ENCODE measurements at regions not wholly inside any gene's neighbourhood (a gene's known extent, or its start where the extent isn't known, plus 50 kb on each side); places are given as distances from the start of the nearest gene placed in this dataset.

GRCh38 chr3:189488241-189488767 is 142.9 kb upstream of the TP63 start:
- TF ChIP-seq CTCF (IDR thresholded peaks at IDR 0.05), result no peak
- H3K4me1 Mint-ChIP-seq (ENCODE audit: low read depth), result no peaks in the 10 kb centered on the region
- no peak overlapping the region for H3K27ac Mint-ChIP-seq
- H3K9me3 Mint-ChIP-seq, result peaks cover 7% of the 10 kb centered on the region
- no peak overlapping the region for H3K4me3 Mint-ChIP-seq
- ATAC-seq (no peak), DNase-seq (no peak)
- intact Hi-C loops (cut with micrococcal nuclease), result no loop called here
- ChIA-PET CTCF (interaction anchor here (1.4 kb wide), 1 partner anchor 216 kb away, joined by 3 read pairs; no protein-coding TSS in a partner anchor), POLR2A (no interaction called here)
- no peaks in the 10 kb centered on the region for H3K27me3 Mint-ChIP-seq
- H3K36me3 Mint-ChIP-seq (ENCODE audit: low read depth), result no peaks in the 10 kb centered on the region

GRCh38 chr3:189490337-189490736 is 140.9 kb upstream of the TP63 start:
- DNase-seq, result no peak
- Mint-ChIP-seq H3K36me3 (ENCODE audit: low read depth) (no peaks in the 10 kb centered on the region), H3K27ac (no peak overlapping the region), H3K9me3 (peaks cover 7% of the 10 kb centered on the region), H3K27me3 (no peaks in the 10 kb centered on the region), H3K4me3 (no peak overlapping the region), H3K4me1 (ENCODE audit: low read depth) (no peaks in the 10 kb centered on the region)
- ChIA-PET CTCF (no interaction called here), POLR2A (no interaction called here)
- intact Hi-C loops (cut with micrococcal nuclease), result no loop called here
- no peak for ATAC-seq
- TF ChIP-seq CTCF (IDR thresholded peaks at IDR 0.05), result no peak

GRCh38 chr3:189490749-189491148 is 140.4 kb upstream of the TP63 start:
- intact Hi-C loops (cut with micrococcal nuclease), result no loop called here
- no peak for TF ChIP-seq CTCF (IDR thresholded peaks at IDR 0.05)
- no peaks in the 10 kb centered on the region for H3K27me3 Mint-ChIP-seq
- peaks cover 5% of the 10 kb centered on the region for H3K9me3 Mint-ChIP-seq
- H3K4me3 Mint-ChIP-seq, result no peak overlapping the region
- no peak for DNase-seq
- H3K36me3 Mint-ChIP-seq (ENCODE audit: low read depth), result no peaks in the 10 kb centered on the region
- ATAC-seq, result no peak
- CTCF ChIA-PET, result no interaction called here
- no peaks in the 10 kb centered on the region for H3K4me1 Mint-ChIP-seq (ENCODE audit: low read depth)
- POLR2A ChIA-PET, result no interaction called here
- H3K27ac Mint-ChIP-seq, result no peak overlapping the region

- H3K27me3 Mint-ChIP-seq, result no peaks in the 10 kb centered on the region
- no peak for ATAC-seq
- no peak for TF ChIP-seq CTCF (IDR thresholded peaks at IDR 0.05)
- H3K9me3 Mint-ChIP-seq, result no peaks in the 10 kb centered on the region
- no peak overlapping the region for H3K4me3 Mint-ChIP-seq
- DNase-seq, result no peak
- H3K4me1 Mint-ChIP-seq (ENCODE audit: low read depth), result no peaks in the 10 kb centered on the region
- CTCF ChIA-PET, result no interaction called here
- H3K27ac Mint-ChIP-seq, result no peak overlapping the region
- no peaks in the 10 kb centered on the region for H3K36me3 Mint-ChIP-seq (ENCODE audit: low read depth)
- intact Hi-C loops (cut with micrococcal nuclease), result no loop called here
- POLR2A ChIA-PET, result no interaction called here
Measured at GRCh38 chr3:189491831-189492230, 139.4 kb upstream of the TP63 start.

GRCh38 chr3:189493271-189493670 is 137.9 kb upstream of the TP63 start:
- no peak for TF ChIP-seq CTCF (IDR thresholded peaks at IDR 0.05)
- Mint-ChIP-seq H3K4me3 (no peak overlapping the region), H3K36me3 (ENCODE audit: low read depth) (no peaks in the 10 kb centered on the region), H3K27ac (no peak overlapping the region), H3K4me1 (ENCODE audit: low read depth) (no peaks in the 10 kb centered on the region), H3K27me3 (no peaks in the 10 kb centered on the region), H3K9me3 (no peaks in the 10 kb centered on the region)
- intact Hi-C loops (cut with micrococcal nuclease), result no loop called here
- ATAC-seq (no peak), DNase-seq (no peak)
- CTCF ChIA-PET, result no interaction called here
- POLR2A ChIA-PET, result no interaction called here
